Skeletal muscle cell (primary cell): ENCODE measurements at regions not wholly inside any gene's neighbourhood (a gene's known extent, or its start where the extent isn't known, plus 50 kb on each side); places are given as distances from the start of the nearest gene placed in this dataset.
"Not testable (repeated sequence)": the region's sequence is repeated elsewhere in the genome, so short reads cannot be mapped to it uniquely, and the experiment has no call there.

Experiments
- DNase-seq: peaks from one replicate; pipeline ENCODE4 v3.0.0-alpha.2; 2010; ENCODE audit warnings: low read depth
- H3K4me3 ChIP-seq: 2 replicates; pipeline ENCODE4 v1.5.1; 2011; ENCODE audit warnings: low read depth, mild to moderate bottlenecking, control low read depth, low read length, moderate library complexity

GRCh38 chr17:21850614-21851013 is 158.3 kb downstream of the KCNJ18 start:
- DNase-seq, H3K4me3 ChIP-seq: not testable (repeated sequence)
